Naive B cell (primary cell): ENCODE measurements at regions not wholly inside any gene's neighbourhood (a gene's known extent, or its start where the extent isn't known, plus 50 kb on each side); places are given as distances from the start of the nearest gene placed in this dataset.
"Not testable (repeated sequence)": the region's sequence is repeated elsewhere in the genome, so short reads cannot be mapped to it uniquely, and the experiment has no call there.

Source experiments
- ATAC-seq, 2 donors: fragments of 150-1000 bp; cut with Tn5 transposase; 2 replicates each; pipeline ENCODE4 v1.10.0; 2021; ENCODE audit warnings: low read depth in 2 of 2, mild to moderate bottlenecking in 2 of 2, moderate library complexity in 2 of 2
- DNase-seq: peaks from one replicate; pipeline ENCODE4 v3.0.0; 2022
- H3K27ac Mint-ChIP-seq, 6 donors: one replicate each; pipeline ENCODE4 v1.8.0; 2020 to 2022; ENCODE audit warnings: mild to moderate bottlenecking in 6 of 6, mixed read lengths in 6 of 6, moderate library complexity in 5 of 6, inconsistent platforms in 2 of 6
- H3K27me3 Mint-ChIP-seq, 3 donors: one replicate each; pipeline ENCODE4 v1.8.0; 2021 to 2022; ENCODE audit warnings: mixed read lengths in 3 of 3, mild to moderate bottlenecking in 1 of 3
- H3K36me3 Mint-ChIP-seq, 2 donors: one replicate each; pipeline ENCODE4 v1.8.0; 2020 to 2022; ENCODE audit warnings: mixed read lengths in 2 of 2, inconsistent platforms in 1 of 2, mild to moderate bottlenecking in 1 of 2
- H3K4me1 Mint-ChIP-seq, 3 donors: one replicate each; pipeline ENCODE4 v1.8.0; 2020 to 2022; ENCODE audit warnings: mixed read lengths in 3 of 3, inconsistent platforms in 1 of 3, mild to moderate bottlenecking in 1 of 3, moderate library complexity in 1 of 3
- H3K4me3 Mint-ChIP-seq, 8 donors: one replicate each; pipeline ENCODE4 v1.8.0; 2020 to 2022; ENCODE audit warnings: mild to moderate bottlenecking in 8 of 8, mixed read lengths in 8 of 8, moderate library complexity in 8 of 8, inconsistent platforms in 2 of 8
- H3K9me3 Mint-ChIP-seq, 7 donors: one replicate each; pipeline ENCODE4 v1.8.0; 2020 to 2022; ENCODE audit warnings: mixed read lengths in 7 of 7, mild to moderate bottlenecking in 5 of 7, inconsistent platforms in 2 of 7, moderate library complexity in 1 of 7

- not testable (repeated sequence) for H3K36me3 Mint-ChIP-seq, H3K27ac Mint-ChIP-seq, H3K4me1 Mint-ChIP-seq, ATAC-seq, DNase-seq, H3K27me3 Mint-ChIP-seq
- Mint-ChIP-seq H3K4me3 (peak overlapping the region in 1 of 8 donors; percentile 25), H3K9me3 (peaks cover 0 to 11% (median 5%) of the 10 kb centered on the region in 7 donors)
These were observed 138.6 kb upstream of the SEMA3C start for GRCh38 chr7:81057469-81057868.

- H3K27me3 Mint-ChIP-seq: no peaks in the 10 kb centered on the region
- no peak overlapping the region for H3K27ac Mint-ChIP-seq
- H3K9me3 Mint-ChIP-seq: peaks cover 2 to 15% (median 9%) of the 10 kb centered on the region in 7 donors
- no peak for ATAC-seq
- no peaks in the 10 kb centered on the region for H3K36me3 Mint-ChIP-seq
- no peaks in the 10 kb centered on the region for H3K4me1 Mint-ChIP-seq
- no peak for DNase-seq
- no peak overlapping the region for H3K4me3 Mint-ChIP-seq
These were observed 134.8 kb upstream of the SEMA3C start for GRCh38 chr7:81053623-81054022.

GRCh38 chr7:81051811-81052413, 133.1 kb upstream of the SEMA3C start:
- ATAC-seq (no peak), DNase-seq (no peak)
- Mint-ChIP-seq H3K27me3 (no peaks in the 10 kb centered on the region), H3K36me3 (no peaks in the 10 kb centered on the region), H3K27ac (no peak overlapping the region), H3K4me1 (no peaks in the 10 kb centered on the region), H3K9me3 (peaks cover 2 to 15% (median 10%) of the 10 kb centered on the region in 7 donors), H3K4me3 (no peak overlapping the region)

- Mint-ChIP-seq H3K27me3 (no peaks in the 10 kb centered on the region), H3K4me1 (no peaks in the 10 kb centered on the region), H3K27ac (no peak overlapping the region)
These were observed 126.7 kb upstream of the SEMA3C start for GRCh38 chr7:81045491-81046030.

GRCh38 chr7:81042646-81043045, 123.8 kb upstream of the SEMA3C start:
- H3K27me3 Mint-ChIP-seq, ATAC-seq, H3K4me1 Mint-ChIP-seq, DNase-seq, H3K27ac Mint-ChIP-seq, H3K4me3 Mint-ChIP-seq, H3K36me3 Mint-ChIP-seq: not testable (repeated sequence)
- peaks cover 7 to 29% (median 15%) of the 10 kb centered on the region in 7 donors for H3K9me3 Mint-ChIP-seq

More at GRCh38 chr7:81045491-81046030, 126.7 kb upstream of the SEMA3C start:
- no peak for DNase-seq
- ATAC-seq: no peak
- Mint-ChIP-seq H3K36me3 (peaks cover 0 to 7% of the 10 kb centered on the region in 2 donors), H3K4me3 (peak overlapping the region in 1 of 8 donors; percentile 37), H3K9me3 (peaks cover 9 to 29% (median 18%) of the 10 kb centered on the region in 7 donors)

- Mint-ChIP-seq H3K9me3 (peaks cover under 1 to 26% (median 9%) of the 10 kb centered on the region in 7 donors), H3K4me3 (no peak overlapping the region), H3K27ac (no peak overlapping the region), H3K36me3 (peaks cover 0 to 1% of the 10 kb centered on the region in 2 donors), H3K4me1 (no peaks in the 10 kb centered on the region), H3K27me3 (no peaks in the 10 kb centered on the region)
- ATAC-seq (no peak), DNase-seq (no peak)
These were observed 121.6 kb upstream of the SEMA3C start for GRCh38 chr7:81040496-81040895.

GRCh38 chr7:81036871-81037270, 118.0 kb upstream of the SEMA3C start:
- Mint-ChIP-seq H3K27ac (no peak overlapping the region), H3K9me3 (peaks cover 0 to 11% (median 7%) of the 10 kb centered on the region in 7 donors), H3K4me1 (no peaks in the 10 kb centered on the region), H3K36me3 (no peaks in the 10 kb centered on the region), H3K27me3 (no peaks in the 10 kb centered on the region), H3K4me3 (no peak overlapping the region)
- DNase-seq (no peak), ATAC-seq (no peak)

- DNase-seq (no peak), ATAC-seq (no peak)
- H3K36me3 Mint-ChIP-seq: no peaks in the 10 kb centered on the region
- H3K4me3 Mint-ChIP-seq: no peak overlapping the region
- no peaks in the 10 kb centered on the region for H3K27me3 Mint-ChIP-seq
- H3K9me3 Mint-ChIP-seq: peaks cover 0 to 10% (median 6%) of the 10 kb centered on the region in 7 donors
- no peaks in the 10 kb centered on the region for H3K4me1 Mint-ChIP-seq
- H3K27ac Mint-ChIP-seq: no peak overlapping the region
These were observed 117.2 kb upstream of the SEMA3C start for GRCh38 chr7:81036057-81036456.

- Mint-ChIP-seq H3K4me3 (no peak overlapping the region), H3K4me1 (no peaks in the 10 kb centered on the region), H3K36me3 (no peaks in the 10 kb centered on the region), H3K27me3 (no peaks in the 10 kb centered on the region), H3K9me3 (peaks cover 0 to 5% (median under 1%) of the 10 kb centered on the region in 7 donors), H3K27ac (no peak overlapping the region)
- no peak for DNase-seq
- no peak for ATAC-seq
These were observed 113.1 kb upstream of the SEMA3C start for GRCh38 chr7:81031996-81032395.

GRCh38 chr7:81031243-81031642, 112.4 kb upstream of the SEMA3C start:
- no peaks in the 10 kb centered on the region for H3K4me1 Mint-ChIP-seq
- no peaks in the 10 kb centered on the region for H3K36me3 Mint-ChIP-seq
- no peak for DNase-seq
- no peak overlapping the region for H3K4me3 Mint-ChIP-seq
- no peak overlapping the region for H3K27ac Mint-ChIP-seq
- no peaks in the 10 kb centered on the region for H3K27me3 Mint-ChIP-seq
- no peak for ATAC-seq
- peaks cover 0 to 5% (median 0%) of the 10 kb centered on the region in 7 donors for H3K9me3 Mint-ChIP-seq

GRCh38 chr7:81030472-81030871, 111.6 kb upstream of the SEMA3C start:
- DNase-seq: no peak
- H3K36me3 Mint-ChIP-seq: no peaks in the 10 kb centered on the region
- no peaks in the 10 kb centered on the region for H3K4me1 Mint-ChIP-seq
- H3K27me3 Mint-ChIP-seq: no peaks in the 10 kb centered on the region
- ATAC-seq: no peak
- no peak overlapping the region for H3K27ac Mint-ChIP-seq
- no peak overlapping the region for H3K4me3 Mint-ChIP-seq
- H3K9me3 Mint-ChIP-seq: peaks cover 0 to 1% (median 0%) of the 10 kb centered on the region in 7 donors

- no peak overlapping the region for H3K4me3 Mint-ChIP-seq
- H3K36me3 Mint-ChIP-seq: no peaks in the 10 kb centered on the region
- DNase-seq: no peak
- H3K27me3 Mint-ChIP-seq: no peaks in the 10 kb centered on the region
- H3K27ac Mint-ChIP-seq: no peak overlapping the region
- H3K9me3 Mint-ChIP-seq: no peaks in the 10 kb centered on the region
- H3K4me1 Mint-ChIP-seq: no peaks in the 10 kb centered on the region
- ATAC-seq: no peak
These were observed 110.7 kb upstream of the SEMA3C start for GRCh38 chr7:81029511-81029910.

GRCh38 chr7:81025360-81025759, 106.5 kb upstream of the SEMA3C start:
- peaks cover 0 to 7% of the 10 kb centered on the region in 2 donors for H3K36me3 Mint-ChIP-seq
- peaks cover 0 to 5% (median 3%) of the 10 kb centered on the region in 7 donors for H3K9me3 Mint-ChIP-seq
- H3K4me1 Mint-ChIP-seq: no peaks in the 10 kb centered on the region
- H3K27ac Mint-ChIP-seq: no peak overlapping the region
- no peaks in the 10 kb centered on the region for H3K27me3 Mint-ChIP-seq
- DNase-seq (no peak), ATAC-seq (no peak)
- no peak overlapping the region for H3K4me3 Mint-ChIP-seq

- Mint-ChIP-seq H3K36me3 (no peaks in the 10 kb centered on the region), H3K9me3 (peaks cover 0 to 7% (median 4%) of the 10 kb centered on the region in 7 donors), H3K4me3 (no peak overlapping the region), H3K27ac (no peak overlapping the region), H3K27me3 (no peaks in the 10 kb centered on the region), H3K4me1 (no peaks in the 10 kb centered on the region)
- no peak for ATAC-seq
- no peak for DNase-seq
These were observed 96.1 kb upstream of the SEMA3C start for GRCh38 chr7:81014908-81015307.
